Breast epithelium (tissue), 3 donors: ENCODE measurements at regions not wholly inside any gene's neighbourhood (a gene's known extent, or its start where the extent isn't known, plus 50 kb on each side); places are given as distances from the start of the nearest gene placed in this dataset.

ENCODE experiments used
- POLR2A ChIP-seq: fragments of 450-650 bp; IDR thresholded peaks from one replicate; pipeline ENCODE4 v1.6.1; 2016; ENCODE audit warnings: antibody characterized with exemption, mild to moderate bottlenecking, moderate library complexity
- POLR2AphosphoS5 ChIP-seq, 3 donors: sonication (generic); formaldehyde crosslinking; IDR thresholded peaks; one replicate each; pipeline ENCODE4 v1.6.1; 2017; ENCODE audit warnings: antibody characterized with exemption in 3 of 3
- TF ChIP-seq, protein P1 (sequence below), 3 donors: fragments of 450-650 bp; IDR thresholded peaks; one replicate each; pipeline ENCODE4 v1.5.1; 2016 to 2017; ENCODE audit warnings: antibody characterized with exemption in 3 of 3, mild to moderate bottlenecking in 3 of 3, moderate library complexity in 3 of 3

DNA sequence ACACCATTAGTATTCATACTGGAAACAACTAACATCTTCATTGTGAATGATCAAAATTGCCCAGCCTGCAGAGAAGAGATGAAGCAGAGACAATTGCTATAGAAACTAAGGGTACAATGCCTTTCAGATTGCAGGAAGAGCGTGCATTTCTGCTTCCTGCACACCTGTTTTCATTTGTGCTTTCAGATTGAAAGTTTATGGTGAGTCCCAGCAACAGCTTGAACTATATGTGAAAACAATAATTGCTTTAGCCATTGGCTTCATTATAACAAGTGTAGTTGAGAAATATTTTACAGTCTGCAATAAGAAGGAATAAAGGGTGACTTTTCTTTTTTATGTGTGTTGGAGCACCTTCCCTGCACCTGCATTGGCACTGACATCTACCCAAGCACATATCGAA is 136.3 kb downstream of the CD8B2 start:
- TF ChIP-seq, protein P1, sequence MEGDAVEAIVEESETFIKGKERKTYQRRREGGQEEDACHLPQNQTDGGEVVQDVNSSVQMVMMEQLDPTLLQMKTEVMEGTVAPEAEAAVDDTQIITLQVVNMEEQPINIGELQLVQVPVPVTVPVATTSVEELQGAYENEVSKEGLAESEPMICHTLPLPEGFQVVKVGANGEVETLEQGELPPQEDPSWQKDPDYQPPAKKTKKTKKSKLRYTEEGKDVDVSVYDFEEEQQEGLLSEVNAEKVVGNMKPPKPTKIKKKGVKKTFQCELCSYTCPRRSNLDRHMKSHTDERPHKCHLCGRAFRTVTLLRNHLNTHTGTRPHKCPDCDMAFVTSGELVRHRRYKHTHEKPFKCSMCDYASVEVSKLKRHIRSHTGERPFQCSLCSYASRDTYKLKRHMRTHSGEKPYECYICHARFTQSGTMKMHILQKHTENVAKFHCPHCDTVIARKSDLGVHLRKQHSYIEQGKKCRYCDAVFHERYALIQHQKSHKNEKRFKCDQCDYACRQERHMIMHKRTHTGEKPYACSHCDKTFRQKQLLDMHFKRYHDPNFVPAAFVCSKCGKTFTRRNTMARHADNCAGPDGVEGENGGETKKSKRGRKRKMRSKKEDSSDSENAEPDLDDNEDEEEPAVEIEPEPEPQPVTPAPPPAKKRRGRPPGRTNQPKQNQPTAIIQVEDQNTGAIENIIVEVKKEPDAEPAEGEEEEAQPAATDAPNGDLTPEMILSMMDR (IDR thresholded peaks at IDR 0.05), result no peak
- TF ChIP-seq POLR2A (no peak), POLR2AphosphoS5 (IDR thresholded peaks at IDR 0.05) (no peak)
